SK-N-SH treated with all-trans-retinoic acid at 6 μM for 48 hours (cell line): ENCODE measurements at regions not wholly inside any gene's neighbourhood (a gene's known extent, or its start where the extent isn't known, plus 50 kb on each side); places are given as distances from the start of the nearest gene placed in this dataset.

Experiments
- BACH2 ChIP-seq: fragments of 250-450 bp; sonication (Bioruptor Pico); IDR thresholded peaks from 2 replicates; pipeline ENCODE4 v1.9.0; 2021; ENCODE audit warnings: mild to moderate bottlenecking, borderline replicate concordance
- CREB5 ChIP-seq: fragments of 250-450 bp; sonication (Bioruptor Pico); IDR thresholded peaks from 2 replicates; pipeline ENCODE4 v1.5.1; 2020; ENCODE audit warnings: low read depth, mild to moderate bottlenecking, moderate library complexity
- CSDC2 ChIP-seq: fragments of 250-450 bp; sonication (Bioruptor Pico); IDR thresholded peaks from 2 replicates; pipeline ENCODE4 v1.5.0; 2020; ENCODE audit warnings: mild to moderate bottlenecking, moderate library complexity
- ESRRG ChIP-seq: fragments of 250-450 bp; sonication (Bioruptor Pico); IDR thresholded peaks from 2 replicates; pipeline ENCODE4 v1.6.1; 2021; ENCODE audit warnings: mild to moderate bottlenecking
- ISL1 ChIP-seq: fragments of 250-450 bp; sonication (Bioruptor Pico); IDR thresholded peaks from 2 replicates; pipeline ENCODE4 v2.1.2; 2022; ENCODE audit warnings: mild to moderate bottlenecking, moderate library complexity
- POU6F1 ChIP-seq: fragments of 250-450 bp; sonication (Bioruptor Pico); IDR thresholded peaks from 2 replicates; pipeline ENCODE4 v1.8.0; 2021; ENCODE audit warnings: low read depth, mild to moderate bottlenecking, moderate library complexity, borderline replicate concordance
- RARB ChIP-seq: fragments of 250-450 bp; sonication (Bioruptor Pico); IDR thresholded peaks from 2 replicates; pipeline ENCODE4 v1.8.0; 2021; ENCODE audit warnings: mild to moderate bottlenecking, moderate library complexity
- TOX ChIP-seq: fragments of 250-450 bp; sonication (Bioruptor Pico); IDR thresholded peaks from 2 replicates; pipeline ENCODE4 v1.8.0; 2021; ENCODE audit warnings: mild to moderate bottlenecking, moderate library complexity, borderline replicate concordance
- TSHZ2 ChIP-seq: fragments of 250-450 bp; sonication (Bioruptor Pico); IDR thresholded peaks from 2 replicates; pipeline ENCODE4 v1.5.0; 2020; ENCODE audit warnings: mild to moderate bottlenecking, moderate library complexity
- ZC3H10 ChIP-seq: fragments of 250-450 bp; sonication (Bioruptor Pico); IDR thresholded peaks from 2 replicates; pipeline ENCODE4 v1.5.1; 2021; ENCODE audit warnings: mild to moderate bottlenecking, moderate library complexity
- ZFP3 ChIP-seq: fragments of 250-450 bp; sonication (Bioruptor Pico); IDR thresholded peaks from 2 replicates; pipeline ENCODE4 v1.5.0; 2020; ENCODE audit warnings: mild to moderate bottlenecking, moderate library complexity
- ZFP30 ChIP-seq: fragments of 450-650 bp; formaldehyde crosslinking; IDR thresholded peaks from 2 replicates; pipeline ENCODE4 v1.5.0; 2022; ENCODE audit warnings: mild to moderate bottlenecking, moderate library complexity
- ZNF565 ChIP-seq: fragments of 450-650 bp; formaldehyde crosslinking; conservative IDR thresholded peaks from 2 replicates; pipeline ENCODE4 v1.5.0; 2020; ENCODE audit warnings: low read depth, mild to moderate bottlenecking, moderate library complexity

GRCh38 chr21:28252928-28253327, 739.7 kb downstream of the LTN1 start:
- no peak for TF ChIP-seq RARB (CRISPR knock-in tag)
- no peak for TF ChIP-seq ZC3H10 (CRISPR knock-in tag)
- no peak for TF ChIP-seq ZNF565 (CRISPR knock-in tag)
- no peak for TF ChIP-seq TSHZ2 (CRISPR knock-in tag)
- TF ChIP-seq POU6F1 = no peak
- TF ChIP-seq ESRRG (CRISPR knock-in tag) = no peak
- no peak for TF ChIP-seq CREB5 (CRISPR knock-in tag)
- TF ChIP-seq ZFP3 (CRISPR knock-in tag) = no peak
- TF ChIP-seq CSDC2 (CRISPR knock-in tag) = no peak
- no peak for TF ChIP-seq BACH2 (CRISPR knock-in tag)
- no peak for TF ChIP-seq ZFP30 (CRISPR knock-in tag)
- no peak for TF ChIP-seq TOX (CRISPR knock-in tag)
- no peak for TF ChIP-seq ISL1 (CRISPR knock-in tag)
